HG03354 (cell line): ENCODE measurements at regions not wholly inside any gene's neighbourhood (a gene's known extent, or its start where the extent isn't known, plus 50 kb on each side); places are given as distances from the start of the nearest gene placed in this dataset.
"Not testable (repeated sequence)": the region's sequence is repeated elsewhere in the genome, so short reads cannot be mapped to it uniquely, and the experiment has no call there.

ENCODE experiments used
- ATAC-seq: cut with Tn5 transposase; IDR thresholded peaks from one replicate; pipeline ENCODE4 v1.9.1; 2021; ENCODE audit warnings: mild to moderate bottlenecking; ENCODE audit not compliant: unreplicated experiment, poor library complexity, severe bottlenecking

- ATAC-seq, result no peak
These were observed 1133.0 kb upstream of the LRRTM1 start for GRCh38 chr2:81437456-81438000.

GRCh38 chr2:81436256-81436655, 1131.7 kb upstream of the LRRTM1 start:
- ATAC-seq, result no peak

- no peak for ATAC-seq
These were observed 1108.1 kb upstream of the LRRTM1 start for GRCh38 chr2:81412681-81413080.

GRCh38 chr2:81403508-81403907, 1099.0 kb upstream of the LRRTM1 start:
- no peak for ATAC-seq

- no peak for ATAC-seq
These were observed 1092.0 kb upstream of the LRRTM1 start for GRCh38 chr2:81396417-81397019.

GRCh38 chr2:81395746-81396145, 1091.2 kb upstream of the LRRTM1 start:
- no peak for ATAC-seq

- ATAC-seq, result no peak
These were observed 1084.7 kb upstream of the LRRTM1 start for GRCh38 chr2:81389203-81389602.

- ATAC-seq, result no peak
These were observed 1059.2 kb upstream of the LRRTM1 start for GRCh38 chr2:81363800-81364199.

- not testable (repeated sequence) for ATAC-seq
These were observed 1057.9 kb upstream of the LRRTM1 start for GRCh38 chr2:81362468-81362867.

GRCh38 chr2:81355436-81355835, 1050.9 kb upstream of the LRRTM1 start:
- no peak for ATAC-seq

GRCh38 chr2:81334046-81334445, 1029.5 kb upstream of the LRRTM1 start:
- no peak for ATAC-seq

GRCh38 chr2:81328968-81329367, 1024.4 kb upstream of the LRRTM1 start:
- ATAC-seq, result no peak

- ATAC-seq, result no peak
These were observed 1023.4 kb upstream of the LRRTM1 start for GRCh38 chr2:81327911-81328310.

GRCh38 chr2:81324046-81324445, 1019.5 kb upstream of the LRRTM1 start:
- no peak for ATAC-seq

GRCh38 chr2:81304154-81304830, 999.7 kb upstream of the LRRTM1 start:
- no peak for ATAC-seq

- ATAC-seq, result no peak
These were observed 998.8 kb upstream of the LRRTM1 start for GRCh38 chr2:81303321-81303720.

GRCh38 chr2:81299841-81300240, 995.3 kb upstream of the LRRTM1 start:
- no peak for ATAC-seq

- ATAC-seq, result no peak
These were observed 986.3 kb upstream of the LRRTM1 start for GRCh38 chr2:81290846-81291245.

GRCh38 chr2:81283081-81283480, 978.5 kb upstream of the LRRTM1 start:
- no peak for ATAC-seq

GRCh38 chr2:81282151-81282769, 977.7 kb upstream of the LRRTM1 start:
- ATAC-seq, result no peak

- no peak for ATAC-seq
These were observed 972.0 kb upstream of the LRRTM1 start for GRCh38 chr2:81276595-81276994.
